ENCODE measurements at regions not wholly inside any gene's neighbourhood (a gene's known extent, or its start where the extent isn't known, plus 50 kb on each side); places are given as distances from the start of the nearest gene placed in this dataset.

DNA sequence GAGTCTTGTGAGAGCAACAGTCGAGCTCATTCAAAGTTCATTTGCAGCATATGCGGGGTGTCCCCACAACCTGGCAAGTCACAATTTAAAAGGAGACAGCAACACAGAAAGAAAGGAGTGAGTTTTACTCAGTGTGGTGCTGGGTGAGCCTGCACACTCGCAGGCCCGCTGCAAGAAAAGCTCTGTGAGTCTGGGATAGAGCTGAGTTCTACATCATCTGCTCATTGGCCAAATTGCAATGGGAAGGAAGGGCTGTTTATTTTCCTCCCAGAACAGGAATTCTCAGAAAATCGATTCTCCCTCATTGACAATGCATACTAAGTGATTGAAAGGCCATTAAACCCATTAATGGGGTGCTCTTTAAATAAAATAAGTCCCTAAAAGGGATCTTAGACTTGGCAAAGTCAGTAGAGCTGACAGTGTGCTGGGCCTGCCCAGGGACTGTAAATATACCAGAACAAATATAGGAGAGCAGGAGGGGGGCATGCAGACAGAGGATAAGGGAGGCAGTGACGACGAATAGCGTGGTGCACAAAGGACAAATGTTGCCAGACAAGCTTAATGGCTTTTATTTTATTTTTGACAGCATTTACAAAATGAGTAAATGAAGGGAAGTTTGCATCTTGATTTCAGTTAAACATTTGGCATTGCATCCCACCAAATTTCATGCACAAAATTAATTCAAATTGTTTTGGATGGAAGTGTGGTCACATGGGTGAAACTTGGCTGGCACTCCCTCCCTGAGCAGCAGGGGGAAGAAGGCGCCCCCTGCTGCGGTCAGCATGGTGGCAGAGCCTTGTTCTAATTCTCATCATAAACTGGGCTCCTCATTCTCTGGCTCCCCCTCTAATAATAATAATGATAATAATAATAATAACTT is 215.7 kb downstream of the SNX10 start:
- Histone ChIP-seq H3K27me3 (no peaks in the 10 kb centered on the region), H3K9me3 (no peaks in the 10 kb centered on the region), H3K36me3 (no peaks in the 10 kb centered on the region), H3K4me1 (no peaks in the 10 kb centered on the region), H3K4me3 (no peak overlapping the region), H3K27ac (no peak overlapping the region)
- DNase-seq (ENCODE audit: low spot score), result no peak
- TF ChIP-seq, protein P1, sequence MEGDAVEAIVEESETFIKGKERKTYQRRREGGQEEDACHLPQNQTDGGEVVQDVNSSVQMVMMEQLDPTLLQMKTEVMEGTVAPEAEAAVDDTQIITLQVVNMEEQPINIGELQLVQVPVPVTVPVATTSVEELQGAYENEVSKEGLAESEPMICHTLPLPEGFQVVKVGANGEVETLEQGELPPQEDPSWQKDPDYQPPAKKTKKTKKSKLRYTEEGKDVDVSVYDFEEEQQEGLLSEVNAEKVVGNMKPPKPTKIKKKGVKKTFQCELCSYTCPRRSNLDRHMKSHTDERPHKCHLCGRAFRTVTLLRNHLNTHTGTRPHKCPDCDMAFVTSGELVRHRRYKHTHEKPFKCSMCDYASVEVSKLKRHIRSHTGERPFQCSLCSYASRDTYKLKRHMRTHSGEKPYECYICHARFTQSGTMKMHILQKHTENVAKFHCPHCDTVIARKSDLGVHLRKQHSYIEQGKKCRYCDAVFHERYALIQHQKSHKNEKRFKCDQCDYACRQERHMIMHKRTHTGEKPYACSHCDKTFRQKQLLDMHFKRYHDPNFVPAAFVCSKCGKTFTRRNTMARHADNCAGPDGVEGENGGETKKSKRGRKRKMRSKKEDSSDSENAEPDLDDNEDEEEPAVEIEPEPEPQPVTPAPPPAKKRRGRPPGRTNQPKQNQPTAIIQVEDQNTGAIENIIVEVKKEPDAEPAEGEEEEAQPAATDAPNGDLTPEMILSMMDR (IDR thresholded peaks at IDR 0.05), result no peak

DNA sequence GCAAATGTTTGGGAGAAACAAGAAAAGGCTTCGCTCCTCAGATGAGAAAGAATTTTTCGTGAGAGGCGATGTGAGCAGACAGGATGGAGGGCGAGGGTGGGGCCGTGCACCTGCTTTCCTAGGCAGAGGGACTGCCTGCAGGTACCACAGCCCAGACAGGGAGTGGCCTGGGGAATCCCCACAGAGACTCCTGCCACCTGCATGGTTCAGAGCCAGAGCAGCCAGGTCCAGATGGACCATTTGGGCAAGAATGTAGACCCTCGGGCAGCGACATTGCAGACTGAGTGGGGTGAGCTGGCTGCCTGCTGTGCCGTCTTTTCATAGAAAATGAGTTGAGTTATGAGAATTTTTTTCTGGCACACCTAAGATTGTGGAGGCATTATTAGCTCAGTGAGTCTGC is 216.8 kb downstream of the SNX10 start:
- TF ChIP-seq, protein P1 (IDR thresholded peaks at IDR 0.05), result no peak
- Histone ChIP-seq H3K9me3 (no peaks in the 10 kb centered on the region), H3K27me3 (no peaks in the 10 kb centered on the region), H3K4me1 (no peaks in the 10 kb centered on the region), H3K27ac (no peak overlapping the region), H3K4me3 (no peak overlapping the region), H3K36me3 (no peaks in the 10 kb centered on the region)
- DNase-seq (ENCODE audit: low spot score), result no peak

DNA sequence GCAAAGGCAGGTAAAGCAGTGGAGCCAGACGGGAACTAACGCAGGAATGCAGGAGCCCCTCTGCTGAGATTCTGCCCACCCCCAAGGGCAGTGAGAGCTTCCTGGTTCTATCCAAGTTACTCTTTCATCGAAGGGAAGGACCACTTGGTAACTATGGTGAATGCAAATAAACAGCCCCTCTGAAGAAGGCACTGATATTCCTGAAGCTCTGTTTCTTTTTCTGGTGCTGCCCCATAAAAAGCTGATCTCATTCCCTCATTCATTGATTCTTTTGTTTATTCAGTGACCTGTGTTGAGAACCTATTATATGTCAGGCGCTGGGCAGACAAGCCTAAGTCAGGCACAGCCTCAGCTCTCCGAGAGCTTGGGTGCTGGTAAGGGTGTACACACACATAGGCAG is 217.3 kb downstream of the SNX10 start:
- Histone ChIP-seq H3K9me3 (no peaks in the 10 kb centered on the region), H3K36me3 (no peaks in the 10 kb centered on the region), H3K4me3 (no peak overlapping the region), H3K27ac (no peak overlapping the region), H3K27me3 (no peaks in the 10 kb centered on the region), H3K4me1 (no peaks in the 10 kb centered on the region)
- TF ChIP-seq, protein P1 (IDR thresholded peaks at IDR 0.05), result no peak
- DNase-seq (ENCODE audit: low spot score), result no peak

DNA sequence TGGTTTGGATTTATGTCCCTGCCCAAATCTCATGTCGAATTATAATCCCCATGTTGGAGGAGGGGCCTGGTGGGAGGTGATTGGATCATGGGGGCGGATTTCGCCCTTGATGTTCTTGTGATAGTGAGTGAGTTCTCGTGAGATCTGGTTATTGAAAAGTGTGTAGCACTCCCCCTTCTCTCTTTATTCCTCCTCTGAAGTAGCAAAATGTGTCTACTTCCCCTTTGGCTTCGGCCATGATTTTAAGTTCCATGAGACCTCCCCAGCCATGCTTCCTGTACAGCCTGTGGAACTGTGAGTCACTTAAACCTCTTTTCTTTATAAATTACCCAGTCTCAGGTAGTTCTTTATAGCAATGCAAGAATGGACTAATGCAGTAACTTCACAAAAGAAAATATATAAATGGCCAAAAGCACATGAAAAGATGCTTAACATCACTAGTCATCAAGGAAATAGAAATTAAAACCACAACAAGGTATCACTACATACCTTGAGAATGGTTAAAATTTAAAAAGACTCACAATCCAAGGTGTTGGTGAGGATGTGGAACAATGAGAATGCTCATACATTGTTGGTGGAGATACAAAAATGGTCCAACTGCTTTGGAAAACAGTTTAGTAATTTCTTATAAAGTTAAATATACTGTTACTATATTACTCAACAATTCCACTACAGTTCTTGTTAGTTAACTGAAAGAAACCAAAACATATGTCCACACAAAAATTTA is 218.7 kb downstream of the SNX10 start:
- H3K36me3 ChIP-seq, result no peaks in the 10 kb centered on the region
- TF ChIP-seq, protein P1 (IDR thresholded peaks at IDR 0.05), result no peak
- H3K4me1 ChIP-seq, result no peaks in the 10 kb centered on the region
- no peak overlapping the region for H3K4me3 ChIP-seq
- no peak overlapping the region for H3K27ac ChIP-seq
- no peaks in the 10 kb centered on the region for H3K9me3 ChIP-seq
- H3K27me3 ChIP-seq, result no peaks in the 10 kb centered on the region
- DNase-seq (ENCODE audit: low spot score), result no peak

DNA sequence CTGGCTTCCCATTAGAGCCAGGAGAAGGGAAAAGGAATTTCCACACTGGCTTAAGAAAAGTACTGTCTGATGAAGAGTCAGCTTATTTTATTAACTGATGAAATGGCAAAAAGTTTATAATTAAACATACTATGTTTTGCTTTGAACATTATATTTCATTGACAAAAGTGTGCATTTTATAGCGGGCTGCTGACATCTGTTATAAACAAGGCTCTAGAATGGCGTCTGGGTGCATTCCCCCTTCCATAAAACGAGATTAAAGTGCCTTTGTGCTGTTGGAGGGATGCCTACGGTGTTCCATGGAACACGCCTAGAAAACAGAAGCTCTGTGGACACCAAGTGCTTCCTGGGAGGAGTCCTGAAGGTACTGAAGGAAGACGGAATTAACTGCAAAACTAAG is 220.2 kb downstream of the SNX10 start:
- Histone ChIP-seq H3K27ac (no peak overlapping the region), H3K27me3 (no peaks in the 10 kb centered on the region), H3K4me1 (no peaks in the 10 kb centered on the region), H3K9me3 (no peaks in the 10 kb centered on the region), H3K4me3 (no peak overlapping the region), H3K36me3 (no peaks in the 10 kb centered on the region)
- DNase-seq (ENCODE audit: low spot score), result no peak
- TF ChIP-seq, protein P1 (IDR thresholded peaks at IDR 0.05), result no peak

Measured in right atrium auricular region (tissue), 2 donors.